ENCODE measurements at regions not wholly inside any gene's neighbourhood (a gene's known extent, or its start where the extent isn't known, plus 50 kb on each side); places are given as distances from the start of the nearest gene placed in this dataset.

GRCh38 chr9:87441251-87441650 lies 56.4 kb upstream of the DAPK1 start:
- H3F3A ChIP-seq (replicated peaks; ENCODE audit: low read depth), result peaks cover 1% of the 10 kb centered on the region; the same call in 1 of the 2 replicates
- H3K4me1 ChIP-seq (ENCODE audit: insufficient read depth), result no peaks in the 10 kb centered on the region; the same call in 1 of the 2 replicates
- TF ChIP-seq EZH2 (IDR thresholded peaks at IDR 0.05; ENCODE audit: low read depth, unreplicated experiment), result no peak
- H3K27me3 ChIP-seq (ENCODE audit: insufficient read depth), result no peaks in the 10 kb centered on the region
- peaks cover 10% of the 10 kb centered on the region; the same call in 2 of the 3 replicates for H3K4me1 Mint-ChIP-seq
- no peak overlapping the region for H3K4me2 ChIP-seq
- H3K36me3 ChIP-seq (ENCODE audit: insufficient read depth), result no peaks in the 10 kb centered on the region
- H3K4me3 Mint-ChIP-seq, result no peak overlapping the region
- peaks cover 19% of the 10 kb centered on the region for H3K9me2 ChIP-seq (ENCODE audit: insufficient read depth)
- H4K20me1 ChIP-seq (replicated peaks; ENCODE audit: insufficient read depth), result no peaks in the 10 kb centered on the region
- H3K27ac ChIP-seq (ENCODE audit: low read depth), result no peak overlapping the region
- no peaks in the 10 kb centered on the region for H3K79me2 ChIP-seq (replicated peaks; ENCODE audit: insufficient read depth)
- H3K36me3 Mint-ChIP-seq (ENCODE audit: low read depth), result no peaks in the 10 kb centered on the region
- no peak overlapping the region for H3K27ac Mint-ChIP-seq
- ATAC-seq (no peak), DNase-seq (ENCODE audit: low spot score) (no peak)
- H3K27me3 Mint-ChIP-seq (ENCODE audit: insufficient read depth, low read depth, poor library complexity), result peaks cover 2% of the 10 kb centered on the region
- no peak overlapping the region for H2AFZ ChIP-seq
- no peaks in the 10 kb centered on the region for H3K9me3 Mint-ChIP-seq
- no peak overlapping the region for H3K4me3 ChIP-seq

- Histone ChIP-seq H3K9me2 (ENCODE audit: insufficient read depth) (peaks cover 19% of the 10 kb centered on the region), H3F3A (replicated peaks; ENCODE audit: low read depth) (no peaks in the 10 kb centered on the region), H3K4me1 (ENCODE audit: insufficient read depth) (no peaks in the 10 kb centered on the region; the same call in 1 of the 2 replicates), H3K36me3 (ENCODE audit: insufficient read depth) (no peaks in the 10 kb centered on the region), H2AFZ (no peak overlapping the region), H3K79me2 (replicated peaks; ENCODE audit: insufficient read depth) (no peaks in the 10 kb centered on the region), H3K4me3 (no peak overlapping the region), H4K20me1 (replicated peaks; ENCODE audit: insufficient read depth) (no peaks in the 10 kb centered on the region), H3K27me3 (ENCODE audit: insufficient read depth) (no peaks in the 10 kb centered on the region), H3K4me2 (no peak overlapping the region), H3K27ac (ENCODE audit: low read depth) (no peak overlapping the region)
- Mint-ChIP-seq H3K4me3 (no peak overlapping the region), H3K27ac (no peak overlapping the region), H3K4me1 (peaks cover 16% of the 10 kb centered on the region), H3K36me3 (ENCODE audit: low read depth) (no peaks in the 10 kb centered on the region), H3K9me3 (no peaks in the 10 kb centered on the region; the same call in 2 of the 3 replicates), H3K27me3 (ENCODE audit: insufficient read depth, low read depth, poor library complexity) (peaks cover 5% of the 10 kb centered on the region)
- ATAC-seq (no peak), DNase-seq (ENCODE audit: low spot score) (no peak)
- no peak for TF ChIP-seq ETS1 (IDR thresholded peaks at IDR 0.05)
- no peak for TF ChIP-seq REST (IDR thresholded peaks at IDR 0.05; ENCODE audit: unreplicated experiment)
- TF ChIP-seq STAT1 (IDR thresholded peaks at IDR 0.05; ENCODE audit: unreplicated experiment), result no peak
- TF ChIP-seq EZH2 (IDR thresholded peaks at IDR 0.05; ENCODE audit: low read depth, unreplicated experiment), result no peak
- TF ChIP-seq EZH2phosphoT487 (IDR thresholded peaks at IDR 0.05; ENCODE audit: unreplicated experiment), result no peak
- TF ChIP-seq JUNB (IDR thresholded peaks at IDR 0.05; ENCODE audit: unreplicated experiment), result no peak
- TF ChIP-seq, protein P1, sequence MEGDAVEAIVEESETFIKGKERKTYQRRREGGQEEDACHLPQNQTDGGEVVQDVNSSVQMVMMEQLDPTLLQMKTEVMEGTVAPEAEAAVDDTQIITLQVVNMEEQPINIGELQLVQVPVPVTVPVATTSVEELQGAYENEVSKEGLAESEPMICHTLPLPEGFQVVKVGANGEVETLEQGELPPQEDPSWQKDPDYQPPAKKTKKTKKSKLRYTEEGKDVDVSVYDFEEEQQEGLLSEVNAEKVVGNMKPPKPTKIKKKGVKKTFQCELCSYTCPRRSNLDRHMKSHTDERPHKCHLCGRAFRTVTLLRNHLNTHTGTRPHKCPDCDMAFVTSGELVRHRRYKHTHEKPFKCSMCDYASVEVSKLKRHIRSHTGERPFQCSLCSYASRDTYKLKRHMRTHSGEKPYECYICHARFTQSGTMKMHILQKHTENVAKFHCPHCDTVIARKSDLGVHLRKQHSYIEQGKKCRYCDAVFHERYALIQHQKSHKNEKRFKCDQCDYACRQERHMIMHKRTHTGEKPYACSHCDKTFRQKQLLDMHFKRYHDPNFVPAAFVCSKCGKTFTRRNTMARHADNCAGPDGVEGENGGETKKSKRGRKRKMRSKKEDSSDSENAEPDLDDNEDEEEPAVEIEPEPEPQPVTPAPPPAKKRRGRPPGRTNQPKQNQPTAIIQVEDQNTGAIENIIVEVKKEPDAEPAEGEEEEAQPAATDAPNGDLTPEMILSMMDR (conservative IDR thresholded peaks at IDR 0.05; ENCODE audit: low read depth in 2 of 2), result no peak
- TF ChIP-seq ZNF114 (CRISPR knock-in tag; IDR thresholded peaks at IDR 0.05), result no peak
- TF ChIP-seq ZNF331 (CRISPR knock-in tag; IDR thresholded peaks at IDR 0.05; ENCODE audit: low read depth), result no peak
Measured at GRCh38 chr9:87442451-87442850, 55.2 kb upstream of the DAPK1 start.
